Fibroblast of the aortic adventitia (primary cell): ENCODE measurements at regions not wholly inside any gene's neighbourhood (a gene's known extent, or its start where the extent isn't known, plus 50 kb on each side); places are given as distances from the start of the nearest gene placed in this dataset.
"Not testable (repeated sequence)": the region's sequence is repeated elsewhere in the genome, so short reads cannot be mapped to it uniquely, and the experiment has no call there.

Experiments used
- DNase-seq: peaks from one replicate; pipeline ENCODE4 v3.0.0-alpha.2; 2010; ENCODE audit warnings: low read depth
- H3K4me3 ChIP-seq: 2 replicates; pipeline ENCODE4 v1.5.1; 2011; ENCODE audit warnings: low read depth, mild to moderate bottlenecking, control low read depth, low read length, moderate library complexity
- CTCF ChIP-seq: IDR thresholded peaks from 2 replicates; pipeline ENCODE4 v1.5.1; 2011; ENCODE audit warnings: mild to moderate bottlenecking, low read length, control low read depth, inconsistent platforms; ENCODE audit not compliant: insufficient read depth

GRCh38 chr4:184335520-184335919 is 117.8 kb upstream of the ENPP6 start:
- TF ChIP-seq CTCF = no peak
- DNase-seq = peak; percentile 15

GRCh38 chr4:184333446-184333845 is 115.8 kb upstream of the ENPP6 start:
- DNase-seq, H3K4me3 ChIP-seq: not testable (repeated sequence)

More at GRCh38 chr4:184335520-184335919, 117.8 kb upstream of the ENPP6 start:
- no peak overlapping the region for H3K4me3 ChIP-seq

GRCh38 chr4:184331268-184331995 is 113.8 kb upstream of the ENPP6 start:
- no peak for TF ChIP-seq CTCF
- no peak for DNase-seq
- H3K4me3 ChIP-seq = no peak overlapping the region

GRCh38 chr4:184330517-184331094 is 112.9 kb upstream of the ENPP6 start:
- not testable (repeated sequence) for DNase-seq, H3K4me3 ChIP-seq

- no peak for DNase-seq
- no peak overlapping the region for H3K4me3 ChIP-seq
- TF ChIP-seq CTCF = no peak
Measured at GRCh38 chr4:184329659-184330400, 112.2 kb upstream of the ENPP6 start.

GRCh38 chr4:184329235-184329634 is 111.6 kb upstream of the ENPP6 start:
- H3K4me3 ChIP-seq = no peak overlapping the region
- DNase-seq = no peak
- no peak for TF ChIP-seq CTCF

- TF ChIP-seq CTCF = no peak
- no peak for DNase-seq
- no peak overlapping the region for H3K4me3 ChIP-seq
Measured at GRCh38 chr4:184328022-184328736, 110.5 kb upstream of the ENPP6 start.
